ENCODE measurements at regions not wholly inside any gene's neighbourhood (a gene's known extent, or its start where the extent isn't known, plus 50 kb on each side); places are given as distances from the start of the nearest gene placed in this dataset.
A peak's percentile ranks its signal among the peaks of the same experiment; 100 is the strongest.

GRCh38 chr5:89071101-89071940 is 188.3 kb upstream of the MEF2C start:
- peak overlapping the region; percentile 74 for H3K27ac ChIP-seq (ENCODE audit: low read length)
- DNase-seq: peak; percentile 27 to 67
- H3K36me3 ChIP-seq (ENCODE audit: control insufficient read depth, insufficient read depth, low read length): no peaks in the 10 kb centered on the region
- H3K4me3 ChIP-seq (ENCODE audit: low read length): no peak overlapping the region
- no peaks in the 10 kb centered on the region for H3K9me3 ChIP-seq (ENCODE audit: control insufficient read depth, low read depth, low read length)
- H3K27me3 ChIP-seq (ENCODE audit: control insufficient read depth, insufficient read depth, low read length): no peaks in the 10 kb centered on the region
- H3K4me1 ChIP-seq (ENCODE audit: control insufficient read depth, insufficient read depth, low read length): peaks cover 5% of the 10 kb centered on the region
- 60% methylated on average over 1 of the region's 4 CpGs for WGBS (ENCODE audit: insufficient coverage, low lambda C conversion rate)

- no peak overlapping the region for H3K4me3 ChIP-seq (ENCODE audit: low read length)
- no peak for DNase-seq
- peaks cover 5% of the 10 kb centered on the region for H3K4me1 ChIP-seq (ENCODE audit: control insufficient read depth, insufficient read depth, low read length)
- H3K27ac ChIP-seq (ENCODE audit: low read length): no peak overlapping the region
- no CpG with 5 or more reads among the region's 2 CpGs for WGBS (ENCODE audit: insufficient coverage, low lambda C conversion rate)
- no peaks in the 10 kb centered on the region for H3K27me3 ChIP-seq (ENCODE audit: control insufficient read depth, insufficient read depth, low read length)
- H3K36me3 ChIP-seq (ENCODE audit: control insufficient read depth, insufficient read depth, low read length): no peaks in the 10 kb centered on the region
- H3K9me3 ChIP-seq (ENCODE audit: control insufficient read depth, low read depth, low read length): no peaks in the 10 kb centered on the region
Observed at GRCh38 chr5:89069591-89069990, 186.6 kb upstream of the MEF2C start.

DNA sequence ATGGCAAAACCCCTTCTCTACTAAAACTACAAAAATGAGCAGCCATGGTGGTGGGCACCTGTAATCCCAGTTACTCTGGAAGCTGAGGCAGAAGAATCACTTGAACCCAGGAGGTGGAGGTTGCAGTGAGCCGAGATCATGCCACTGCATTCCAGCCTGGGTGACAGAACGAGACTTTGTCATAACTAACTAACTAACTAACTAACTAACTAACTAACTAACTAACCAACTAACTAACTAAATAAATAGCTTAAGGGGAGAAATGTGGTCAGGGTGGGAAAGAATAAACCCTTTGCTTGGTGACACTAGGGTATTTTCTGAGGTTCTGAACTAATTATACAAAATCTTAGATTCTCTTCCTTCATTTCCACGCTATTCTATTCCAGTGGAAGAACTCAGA is 184.4 kb upstream of the MEF2C start:
- Histone ChIP-seq H3K4me3 (ENCODE audit: low read length) (no peak overlapping the region), H3K36me3 (ENCODE audit: control insufficient read depth, insufficient read depth, low read length) (no peaks in the 10 kb centered on the region), H3K9me3 (ENCODE audit: control insufficient read depth, low read depth, low read length) (no peaks in the 10 kb centered on the region), H3K27me3 (ENCODE audit: control insufficient read depth, insufficient read depth, low read length) (no peaks in the 10 kb centered on the region), H3K27ac (ENCODE audit: low read length) (no peak overlapping the region), H3K4me1 (ENCODE audit: control insufficient read depth, insufficient read depth, low read length) (peaks cover 5% of the 10 kb centered on the region)
- WGBS (ENCODE audit: insufficient coverage, low lambda C conversion rate): 90% methylated on average over 2 of the region's 3 CpGs
- no peak for DNase-seq

- peak; percentile 23 to 30 for DNase-seq
- H3K4me1 ChIP-seq (ENCODE audit: control insufficient read depth, insufficient read depth, low read length): peaks cover 2% of the 10 kb centered on the region
- no peak overlapping the region for H3K27ac ChIP-seq (ENCODE audit: low read length)
- H3K36me3 ChIP-seq (ENCODE audit: control insufficient read depth, insufficient read depth, low read length): no peaks in the 10 kb centered on the region
- no CpG with 5 or more reads among the region's 3 CpGs for WGBS (ENCODE audit: insufficient coverage, low lambda C conversion rate)
- H3K9me3 ChIP-seq (ENCODE audit: control insufficient read depth, low read depth, low read length): no peaks in the 10 kb centered on the region
- H3K4me3 ChIP-seq (ENCODE audit: low read length): no peak overlapping the region
- H3K27me3 ChIP-seq (ENCODE audit: control insufficient read depth, insufficient read depth, low read length): no peaks in the 10 kb centered on the region
Observed at GRCh38 chr5:89065919-89066318, 182.9 kb upstream of the MEF2C start.

- H3K36me3 ChIP-seq (ENCODE audit: control insufficient read depth, insufficient read depth, low read length): no peaks in the 10 kb centered on the region
- H3K4me1 ChIP-seq (ENCODE audit: control insufficient read depth, insufficient read depth, low read length): no peaks in the 10 kb centered on the region
- DNase-seq: no peak
- WGBS (ENCODE audit: insufficient coverage, low lambda C conversion rate): no CpG with 5 or more reads among the region's 4 CpGs
- H3K9me3 ChIP-seq (ENCODE audit: control insufficient read depth, low read depth, low read length): no peaks in the 10 kb centered on the region
- H3K27ac ChIP-seq (ENCODE audit: low read length): no peak overlapping the region
- H3K27me3 ChIP-seq (ENCODE audit: control insufficient read depth, insufficient read depth, low read length): no peaks in the 10 kb centered on the region
- H3K4me3 ChIP-seq (ENCODE audit: low read length): no peak overlapping the region
Observed at GRCh38 chr5:89064736-89065135, 181.8 kb upstream of the MEF2C start.

- Histone ChIP-seq H3K27ac (ENCODE audit: low read length) (no peak overlapping the region), H3K4me1 (ENCODE audit: control insufficient read depth, insufficient read depth, low read length) (no peaks in the 10 kb centered on the region), H3K36me3 (ENCODE audit: control insufficient read depth, insufficient read depth, low read length) (no peaks in the 10 kb centered on the region), H3K4me3 (ENCODE audit: low read length) (no peak overlapping the region), H3K27me3 (ENCODE audit: control insufficient read depth, insufficient read depth, low read length) (no peaks in the 10 kb centered on the region), H3K9me3 (ENCODE audit: control insufficient read depth, low read depth, low read length) (no peaks in the 10 kb centered on the region)
- no CpG with 5 or more reads among the region's 1 CpG for WGBS (ENCODE audit: insufficient coverage, low lambda C conversion rate)
- DNase-seq: no peak
Observed at GRCh38 chr5:89064054-89064453, 181.1 kb upstream of the MEF2C start.

DNA sequence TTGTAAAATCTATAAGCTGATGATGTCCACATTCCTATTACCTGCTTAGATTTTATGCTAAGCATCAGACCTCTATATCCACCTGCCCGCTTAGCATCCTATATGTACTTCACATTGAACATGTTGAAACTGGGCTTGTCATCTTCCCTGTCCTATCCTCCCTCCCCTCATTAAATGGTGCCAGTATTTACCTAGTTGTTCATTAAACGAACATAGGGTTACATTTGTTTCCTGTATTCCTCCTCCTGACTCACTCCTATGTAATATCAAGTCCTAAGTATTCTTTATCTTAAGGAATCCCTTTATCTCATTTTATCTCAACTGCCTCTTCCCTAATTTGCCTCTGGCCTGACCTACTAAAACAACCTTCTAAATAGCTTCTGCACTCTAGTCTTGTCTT is 177.8 kb upstream of the MEF2C start:
- Histone ChIP-seq H3K9me3 (ENCODE audit: control insufficient read depth, low read depth, low read length) (no peaks in the 10 kb centered on the region), H3K4me1 (ENCODE audit: control insufficient read depth, insufficient read depth, low read length) (no peaks in the 10 kb centered on the region)
- 50% methylated on average over 1 of the region's 2 CpGs for WGBS (ENCODE audit: insufficient coverage, low lambda C conversion rate)

GRCh38 chr5:89059274-89059673 is 176.3 kb upstream of the MEF2C start:
- no peaks in the 10 kb centered on the region for H3K4me1 ChIP-seq (ENCODE audit: control insufficient read depth, insufficient read depth, low read length)
- no peak overlapping the region for H3K27ac ChIP-seq (ENCODE audit: low read length)
- H3K27me3 ChIP-seq (ENCODE audit: control insufficient read depth, insufficient read depth, low read length): no peaks in the 10 kb centered on the region
- no peaks in the 10 kb centered on the region for H3K36me3 ChIP-seq (ENCODE audit: control insufficient read depth, insufficient read depth, low read length)
- 100% methylated on average over 1 of the region's 1 CpG for WGBS (ENCODE audit: insufficient coverage, low lambda C conversion rate)
- H3K4me3 ChIP-seq (ENCODE audit: low read length): no peak overlapping the region
- DNase-seq: no peak
- no peaks in the 10 kb centered on the region for H3K9me3 ChIP-seq (ENCODE audit: control insufficient read depth, low read depth, low read length)

More for the DNA sequence above, 177.8 kb upstream of the MEF2C start:
- no peak for DNase-seq
- Histone ChIP-seq H3K27ac (ENCODE audit: low read length) (no peak overlapping the region), H3K36me3 (ENCODE audit: control insufficient read depth, insufficient read depth, low read length) (no peaks in the 10 kb centered on the region), H3K4me3 (ENCODE audit: low read length) (no peak overlapping the region), H3K27me3 (ENCODE audit: control insufficient read depth, insufficient read depth, low read length) (no peaks in the 10 kb centered on the region)

DNA sequence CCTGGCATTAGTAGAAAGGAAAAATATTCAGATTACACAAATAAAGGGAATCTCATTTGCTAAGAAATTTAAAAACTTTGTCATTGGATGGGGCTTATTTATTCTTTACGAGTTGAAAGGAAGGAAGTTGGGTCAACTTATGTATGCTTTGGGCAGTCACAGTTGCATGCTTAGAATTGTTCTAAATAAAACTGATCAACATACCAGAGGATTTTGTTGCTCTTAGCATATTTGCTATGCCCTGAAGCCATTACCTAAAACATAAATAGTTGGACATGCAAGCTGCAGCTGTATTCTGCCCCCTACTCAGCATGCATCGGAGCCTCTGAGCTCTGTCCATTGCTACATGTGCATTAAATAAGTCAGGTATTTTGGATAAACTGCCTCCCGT is 172.7 kb upstream of the MEF2C start:
- Histone ChIP-seq H3K9me3 (ENCODE audit: control insufficient read depth, low read depth, low read length) (no peaks in the 10 kb centered on the region), H3K27ac (ENCODE audit: low read length) (no peak overlapping the region), H3K36me3 (ENCODE audit: control insufficient read depth, insufficient read depth, low read length) (no peaks in the 10 kb centered on the region), H3K27me3 (ENCODE audit: control insufficient read depth, insufficient read depth, low read length) (no peaks in the 10 kb centered on the region), H3K4me3 (ENCODE audit: low read length) (no peak overlapping the region), H3K4me1 (ENCODE audit: control insufficient read depth, insufficient read depth, low read length) (no peaks in the 10 kb centered on the region)
- DNase-seq: no peak
- 83% methylated on average over 1 of the region's 3 CpGs for WGBS (ENCODE audit: insufficient coverage, low lambda C conversion rate)

DNA sequence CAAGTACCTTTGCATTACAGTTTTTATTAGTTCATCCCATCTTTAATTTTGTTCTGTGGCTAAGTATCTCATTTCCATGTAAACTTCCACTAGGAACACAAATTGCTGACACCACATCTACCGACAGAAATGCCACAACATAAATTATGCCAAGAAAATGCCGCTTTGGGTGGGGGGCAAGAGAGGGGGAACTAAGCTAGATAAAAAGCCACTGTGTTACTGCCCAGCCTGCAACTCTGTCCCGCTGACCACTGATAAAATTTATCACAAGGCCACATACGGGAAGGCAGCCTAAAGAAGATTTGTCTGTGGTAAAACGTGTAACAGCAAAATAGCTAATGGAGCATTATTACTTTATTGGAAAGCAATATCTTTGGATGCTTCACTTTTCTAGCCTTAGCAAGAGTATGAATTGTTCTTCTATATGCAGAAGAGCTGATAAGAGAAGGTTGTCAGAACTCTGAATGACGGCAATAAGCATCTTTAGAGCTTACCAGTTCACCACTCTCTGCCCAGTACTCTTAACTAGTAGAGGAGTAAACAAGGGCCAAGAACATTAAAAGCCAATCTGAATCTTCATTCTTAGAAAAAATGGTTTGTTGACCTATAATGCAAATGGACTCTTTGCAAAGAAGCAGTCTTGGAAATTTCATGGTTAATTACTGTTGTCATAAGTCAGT is 172.2 kb upstream of the MEF2C start:
- Histone ChIP-seq H3K9me3 (ENCODE audit: control insufficient read depth, low read depth, low read length) (no peaks in the 10 kb centered on the region), H3K4me1 (ENCODE audit: control insufficient read depth, insufficient read depth, low read length) (no peaks in the 10 kb centered on the region), H3K4me3 (ENCODE audit: low read length) (no peak overlapping the region), H3K27ac (ENCODE audit: low read length) (no peak overlapping the region), H3K27me3 (ENCODE audit: control insufficient read depth, insufficient read depth, low read length) (no peaks in the 10 kb centered on the region), H3K36me3 (ENCODE audit: control insufficient read depth, insufficient read depth, low read length) (no peaks in the 10 kb centered on the region)
- no peak for DNase-seq
- WGBS (ENCODE audit: insufficient coverage, low lambda C conversion rate): 92% methylated on average over 2 of the region's 6 CpGs

Measured in large intestine (tissue), 3 donors.